ENCODE measurements at regions not wholly inside any gene's neighbourhood (a gene's known extent, or its start where the extent isn't known, plus 50 kb on each side); places are given as distances from the start of the nearest gene placed in this dataset.

GRCh38 chr2:2859164-2859563 lies 518.5 kb downstream of the EIPR1 start:
- no peak overlapping the region for H3K27ac ChIP-seq (ENCODE audit: extremely low read depth, low read depth, low read length)
- H3K9me1 ChIP-seq (ENCODE audit: control insufficient read depth, insufficient read depth, low read length) = no peaks in the 10 kb centered on the region
- intact Hi-C loops (cut with micrococcal nuclease) (no loop called here), in situ Hi-C loops (cut with MboI) (no loop called here)
- no TSS peak for BruUV-seq (replicated peaks)
- 0 out of 5 replicates have a peak, but pooled peaks cover 0 to under 1% of the 10 kb centered on the region in 2 experiments for H3K27me3 ChIP-seq (ENCODE audit: control insufficient read depth in 2 of 2, insufficient read depth in 2 of 2, low read length in 2 of 2)
- TF ChIP-seq BHLHE40 (IDR thresholded peaks at IDR 0.05; ENCODE audit: low read length) (no peak), THAP7 (CRISPR knock-in tag; IDR thresholded peaks at IDR 0.05) (no peak), E2F1 (CRISPR knock-in tag; IDR thresholded peaks at IDR 0.05) (no peak), MTA2 (IDR thresholded peaks at IDR 0.05; ENCODE audit: low read depth) (no peak), RUNX1 (IDR thresholded peaks at IDR 0.05; ENCODE audit: low read depth) (no peak)
- H2AFZ ChIP-seq (ENCODE audit: low read depth, low read length) = no peak overlapping the region
- H3K36me3 ChIP-seq (ENCODE audit: control insufficient read depth, insufficient read depth, low read length) = no peaks in the 10 kb centered on the region
- H3K4me1 ChIP-seq (replicated peaks in 1 of 2; ENCODE audit: control insufficient read depth in 2 of 2, insufficient read depth in 2 of 2, low read length in 2 of 2) = no peaks in the 10 kb centered on the region
- no peak for DNase-seq (ENCODE audit: extremely low read depth in 1 of 4, low spot score in 3 of 4)
- 0 out of 2 replicates have a peak, but pooled peaks cover 2% of the 10 kb centered on the region for H3K9me3 ChIP-seq (replicated peaks; ENCODE audit: control insufficient read depth, insufficient read depth, low read depth, low read length)
- no peak for FAIRE-seq
- no peaks in the 10 kb centered on the region for H4K20me1 ChIP-seq (replicated peaks; ENCODE audit: control insufficient read depth, insufficient read depth, low read length)
- CTCF ChIA-PET (ENCODE audit: low intra/inter-chr PET ratio) = no interaction called here
- WGBS (ENCODE audit: insufficient coverage, low coverage, missing lambda C conversion rate) = 23% methylated on average over 15 of the region's 15 CpGs
- H3K4me2 ChIP-seq (ENCODE audit: insufficient read depth, low read length) = no peak overlapping the region
- no peak for ATAC-seq
- H3K9ac ChIP-seq (ENCODE audit: insufficient read depth in 1 of 2, low read depth in 2 of 2, low read length in 2 of 2) = no peak overlapping the region
- H3K4me3 ChIP-seq = no peak overlapping the region
- H3K79me2 ChIP-seq (ENCODE audit: control insufficient read depth, insufficient read depth, low read length) = no peaks in the 10 kb centered on the region
- POLR2A ChIA-PET = no interaction called here

Measured in K562 (cell line).